SK-N-SH (cell line): ENCODE measurements at regions not wholly inside any gene's neighbourhood (a gene's known extent, or its start where the extent isn't known, plus 50 kb on each side); places are given as distances from the start of the nearest gene placed in this dataset.

Experiments
- CTCF ChIP-seq: fragments of 200-600 bp; sonication (generic); IDR thresholded peaks from 2 replicates; pipeline ENCODE4 v1.6.1; 2017; ENCODE audit warnings: antibody characterized with exemption, mild to moderate bottlenecking, moderate library complexity
- EP300 ChIP-seq, 2 experiments: IDR thresholded peaks; 2 replicates each; pipeline versions ENCODE4 v1.4.0 to v1.6.1; 2012; ENCODE audit warnings: borderline replicate concordance in 1 of 2, low read depth in 1 of 2, low read length in 1 of 2
- EZH2phosphoT487 ChIP-seq: fragments of 200-600 bp; sonication (generic); IDR thresholded peaks from 2 replicates; pipeline ENCODE4 v1.6.1; 2017; ENCODE audit warnings: low read depth, mixed run types, mild to moderate bottlenecking, antibody characterized with exemption, moderate library complexity, borderline replicate concordance
- FOXM1 ChIP-seq: IDR thresholded peaks from 2 replicates; pipeline ENCODE4 v1.4.0; 2012; ENCODE audit warnings: low read depth, mild to moderate bottlenecking
- GABPA ChIP-seq: IDR thresholded peaks from 2 replicates; pipeline ENCODE4 v1.4.0; 2012; ENCODE audit warnings: low read depth, mild to moderate bottlenecking
- MAX ChIP-seq: IDR thresholded peaks from 2 replicates; pipeline ENCODE4 v1.4.0; 2012; ENCODE audit warnings: low read depth
- MEF2A ChIP-seq: IDR thresholded peaks from 2 replicates; pipeline ENCODE4 v1.4.0; 2012; ENCODE audit warnings: low read depth, borderline replicate concordance
- POLR2AphosphoS5 ChIP-seq: IDR thresholded peaks from 2 replicates; pipeline ENCODE4 v1.6.1; 2012; ENCODE audit warnings: low read depth, low read length
- RAD21 ChIP-seq: IDR thresholded peaks from 2 replicates; pipeline ENCODE4 v1.6.1; 2012; ENCODE audit warnings: mild to moderate bottlenecking, low read length
- REST ChIP-seq: IDR thresholded peaks from 2 replicates; pipeline ENCODE4 v1.6.1; 2012; ENCODE audit warnings: mild to moderate bottlenecking, low read depth, low read length, moderate library complexity
- RXRA ChIP-seq: IDR thresholded peaks from 2 replicates; pipeline ENCODE4 v1.4.0; 2012; ENCODE audit warnings: low read depth, mild to moderate bottlenecking, borderline replicate concordance
- SIN3A ChIP-seq: IDR thresholded peaks from 2 replicates; pipeline ENCODE4 v1.6.1; 2012; ENCODE audit warnings: low read depth, mild to moderate bottlenecking, low read length, moderate library complexity, borderline replicate concordance
- TCF12 ChIP-seq: IDR thresholded peaks from 2 replicates; pipeline ENCODE4 v1.4.0; 2012
- ZBTB33 ChIP-seq: IDR thresholded peaks from 2 replicates; pipeline ENCODE4 v1.4.0; 2012; ENCODE audit warnings: low read depth, borderline replicate concordance

- TF ChIP-seq ZBTB33 = no peak
- no peak for TF ChIP-seq SIN3A
- TF ChIP-seq CTCF = no peak
- TF ChIP-seq RXRA = no peak
- no peak for TF ChIP-seq EP300 (IDR thresholded peaks at IDR 0.05; ENCODE audit: borderline replicate concordance in 1 of 2, low read depth in 1 of 2, low read length in 1 of 2)
- no peak for TF ChIP-seq TCF12
- TF ChIP-seq REST = no peak
- no peak for TF ChIP-seq POLR2AphosphoS5
- TF ChIP-seq FOXM1 = no peak
- TF ChIP-seq MEF2A = no peak
- no peak for TF ChIP-seq RAD21
- no peak for TF ChIP-seq MAX
- TF ChIP-seq GABPA = no peak
- no peak for TF ChIP-seq EZH2phosphoT487
Measured at GRCh38 chr2:205860181-205860580, 177.9 kb downstream of the NRP2 start.
